Parathyroid adenoma (tissue), 2 donors: ENCODE measurements at regions not wholly inside any gene's neighbourhood (a gene's known extent, or its start where the extent isn't known, plus 50 kb on each side); places are given as distances from the start of the nearest gene placed in this dataset.

Experiments used
- H2AFZ ChIP-seq: fragments of 300-600 bp; sonication (generic); one replicate; pipeline ENCODE4 v1.7.0; 2017; ENCODE audit warnings: antibody characterized with exemption, mild to moderate bottlenecking
- H3K27ac ChIP-seq: fragments of 300-600 bp; sonication (generic); one replicate; pipeline ENCODE4 v1.7.0; 2017
- H3K27me3 ChIP-seq: fragments of 300-600 bp; sonication (generic); one replicate; pipeline ENCODE4 v1.7.0; 2017; ENCODE audit warnings: low read length; ENCODE audit not compliant: control insufficient read depth, insufficient read depth
- H3K36me3 ChIP-seq: fragments of 300-600 bp; sonication (generic); one replicate; pipeline ENCODE4 v1.7.0; 2017; ENCODE audit warnings: low read length; ENCODE audit not compliant: control insufficient read depth, insufficient read depth
- H3K4me1 ChIP-seq: fragments of 300-600 bp; sonication (generic); one replicate; pipeline ENCODE4 v1.7.0; 2017; ENCODE audit warnings: control low read depth
- H3K4me2 ChIP-seq: fragments of 300-600 bp; sonication (generic); one replicate; pipeline ENCODE4 v1.7.0; 2017; ENCODE audit warnings: low read length
- H3K4me3 ChIP-seq: fragments of 300-600 bp; sonication (generic); one replicate; pipeline ENCODE4 v1.7.0; 2017; ENCODE audit warnings: low read depth, low read length
- H3K79me2 ChIP-seq: fragments of 300-600 bp; sonication (generic); one replicate; pipeline ENCODE4 v1.7.0; 2017; ENCODE audit warnings: control low read depth
- H3K9ac ChIP-seq: fragments of 300-600 bp; sonication (generic); one replicate; pipeline ENCODE4 v1.7.0; 2017; ENCODE audit warnings: mild to moderate bottlenecking
- H3K9me3 ChIP-seq: fragments of 300-600 bp; sonication (generic); one replicate; pipeline ENCODE4 v1.7.0; 2017; ENCODE audit warnings: low read length; ENCODE audit not compliant: control insufficient read depth
- CTCF ChIP-seq: fragments of 300-600 bp; sonication (generic); IDR thresholded peaks from one replicate; pipeline ENCODE4 v1.7.0; 2017; ENCODE audit warnings: antibody characterized with exemption, mild to moderate bottlenecking
- donor health status: primary hyperparathyroidism.

GRCh38 chr6:92371211-92372208 lies 1047.8 kb downstream of the EPHA7 start:
- no peaks in the 10 kb centered on the region for H3K4me1 ChIP-seq
- H3K79me2 ChIP-seq: no peaks in the 10 kb centered on the region
- H3K36me3 ChIP-seq: no peaks in the 10 kb centered on the region
- H2AFZ ChIP-seq: no peak overlapping the region
- H3K4me2 ChIP-seq: no peak overlapping the region
- no peaks in the 10 kb centered on the region for H3K27me3 ChIP-seq
- no peaks in the 10 kb centered on the region for H3K9me3 ChIP-seq
- TF ChIP-seq CTCF: no peak
- no peak overlapping the region for H3K27ac ChIP-seq
- no peak overlapping the region for H3K4me3 ChIP-seq
- H3K9ac ChIP-seq: no peak overlapping the region

GRCh38 chr6:92369309-92369708 lies 1050.0 kb downstream of the EPHA7 start:
- Histone ChIP-seq H3K4me1 (no peaks in the 10 kb centered on the region), H2AFZ (no peak overlapping the region), H3K27ac (no peak overlapping the region), H3K27me3 (no peaks in the 10 kb centered on the region), H3K9ac (no peak overlapping the region), H3K4me2 (no peak overlapping the region), H3K79me2 (no peaks in the 10 kb centered on the region), H3K4me3 (no peak overlapping the region), H3K36me3 (no peaks in the 10 kb centered on the region), H3K9me3 (no peaks in the 10 kb centered on the region)
- no peak for TF ChIP-seq CTCF

GRCh38 chr6:92364948-92365541 lies 1054.3 kb downstream of the EPHA7 start:
- no peak overlapping the region for H2AFZ ChIP-seq
- H3K27me3 ChIP-seq: no peaks in the 10 kb centered on the region
- H3K36me3 ChIP-seq: no peaks in the 10 kb centered on the region
- no peak overlapping the region for H3K4me3 ChIP-seq
- no peak for TF ChIP-seq CTCF
- no peaks in the 10 kb centered on the region for H3K4me1 ChIP-seq
- no peaks in the 10 kb centered on the region for H3K9me3 ChIP-seq
- no peak overlapping the region for H3K9ac ChIP-seq
- H3K4me2 ChIP-seq: no peak overlapping the region
- H3K79me2 ChIP-seq: no peaks in the 10 kb centered on the region
- no peak overlapping the region for H3K27ac ChIP-seq

GRCh38 chr6:92363111-92363510 lies 1056.2 kb downstream of the EPHA7 start:
- H3K4me1 ChIP-seq: no peaks in the 10 kb centered on the region
- H2AFZ ChIP-seq: no peak overlapping the region
- H3K9ac ChIP-seq: no peak overlapping the region
- H3K27ac ChIP-seq: no peak overlapping the region
- H3K4me3 ChIP-seq: no peak overlapping the region
- H3K4me2 ChIP-seq: no peak overlapping the region
- no peaks in the 10 kb centered on the region for H3K9me3 ChIP-seq
- no peaks in the 10 kb centered on the region for H3K36me3 ChIP-seq
- no peak for TF ChIP-seq CTCF
- no peaks in the 10 kb centered on the region for H3K79me2 ChIP-seq
- no peaks in the 10 kb centered on the region for H3K27me3 ChIP-seq
